NCI-H1048 (cell line): ENCODE measurements at regions not wholly inside any gene's neighbourhood (a gene's known extent, or its start where the extent isn't known, plus 50 kb on each side); places are given as distances from the start of the nearest gene placed in this dataset.

Experiments used
- DNase-seq: peaks from one replicate; lab custom pipeline; 2025; lab: John Stamatoyannopoulos, UW

DNA sequence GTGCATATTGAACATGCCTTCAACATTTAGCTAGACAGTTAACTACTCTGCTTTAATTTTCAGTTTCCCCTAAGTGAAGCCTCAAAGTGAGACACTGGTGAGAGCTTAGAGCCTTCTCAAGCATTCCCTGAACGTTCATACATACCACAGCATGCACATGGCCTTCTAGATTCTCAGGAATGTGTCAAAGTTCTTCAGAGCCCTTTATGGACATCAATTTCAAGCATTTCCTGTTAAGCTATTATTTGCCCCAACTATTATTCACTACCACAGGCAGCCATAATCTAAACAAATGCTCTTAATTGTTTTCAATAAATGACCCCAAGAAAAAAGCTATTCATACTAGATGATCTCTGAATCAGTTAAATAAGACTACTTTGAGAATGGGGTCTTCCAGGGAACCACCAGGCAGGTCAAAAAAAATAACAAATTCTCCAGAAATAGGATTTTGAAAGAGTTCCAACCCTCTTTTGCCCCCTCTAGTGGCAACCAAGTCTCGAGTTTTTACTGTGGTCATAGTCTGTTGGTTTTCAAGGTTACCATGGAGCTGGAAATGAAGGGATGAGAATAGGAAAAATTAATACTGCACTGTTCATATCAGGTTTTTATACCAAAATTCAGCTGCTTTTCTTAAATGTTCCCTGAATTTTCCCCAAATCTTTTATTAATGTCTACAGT lies 235.4 kb downstream of the RAB28 start:
- no peak for DNase-seq

DNA sequence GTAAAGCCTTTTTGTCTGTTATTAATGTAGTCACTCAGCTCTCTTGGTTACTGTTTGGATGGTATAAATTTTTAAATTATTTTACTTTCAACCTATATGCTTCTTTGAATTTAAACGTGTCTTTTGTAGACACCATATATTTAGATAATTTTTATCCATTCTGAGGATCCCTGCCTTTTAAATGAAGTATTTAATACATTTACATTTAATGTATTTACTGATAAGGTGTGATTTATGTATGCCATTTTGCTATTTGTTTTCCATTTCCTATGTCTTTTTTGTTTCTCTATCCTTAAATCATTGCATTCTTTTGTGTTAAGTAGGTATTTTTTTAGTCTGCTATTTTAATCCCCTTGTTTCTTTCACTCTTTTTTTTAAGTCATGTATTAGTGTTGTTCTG lies 238.0 kb downstream of the RAB28 start:
- DNase-seq = no peak

DNA sequence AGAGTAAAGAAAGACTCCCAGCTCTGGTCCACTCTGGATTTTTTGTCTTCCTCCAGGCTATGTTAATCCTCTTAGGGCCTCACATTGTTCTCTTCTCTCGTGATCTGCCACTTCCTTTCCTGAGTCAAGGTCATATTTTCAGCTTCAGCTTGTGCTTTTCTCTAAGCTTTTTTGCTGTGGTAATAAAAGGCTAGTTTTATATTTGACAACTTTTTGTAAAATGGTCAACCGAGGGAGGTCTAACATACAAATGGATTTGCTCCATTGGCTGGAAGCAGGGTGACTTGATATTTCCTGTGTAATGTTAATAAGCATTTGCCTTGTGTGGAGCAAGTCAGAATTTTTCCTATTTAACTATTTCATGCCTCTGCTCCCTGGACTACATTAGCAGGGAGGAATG lies 239.7 kb downstream of the RAB28 start:
- no peak for DNase-seq

DNA sequence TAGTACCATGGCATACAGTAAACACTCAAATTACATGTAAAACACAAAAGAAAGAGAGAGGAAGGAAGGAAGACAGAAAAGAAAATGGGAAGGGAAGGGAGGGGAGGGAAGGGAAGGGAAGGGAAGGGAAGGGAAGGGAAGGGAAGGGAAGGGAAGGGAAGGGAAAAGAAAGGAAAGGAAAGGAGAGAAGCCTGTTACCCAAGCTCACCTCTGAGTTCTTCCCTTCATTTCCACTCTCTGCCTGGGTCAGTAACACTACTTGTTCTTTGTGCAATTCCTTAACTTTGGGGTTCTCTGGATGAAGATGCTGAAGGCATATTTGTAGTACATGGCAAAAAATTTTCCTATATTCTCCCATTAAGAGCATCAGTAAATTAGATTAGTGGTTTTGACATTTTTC lies 241.0 kb downstream of the RAB28 start:
- no peak for DNase-seq

DNA sequence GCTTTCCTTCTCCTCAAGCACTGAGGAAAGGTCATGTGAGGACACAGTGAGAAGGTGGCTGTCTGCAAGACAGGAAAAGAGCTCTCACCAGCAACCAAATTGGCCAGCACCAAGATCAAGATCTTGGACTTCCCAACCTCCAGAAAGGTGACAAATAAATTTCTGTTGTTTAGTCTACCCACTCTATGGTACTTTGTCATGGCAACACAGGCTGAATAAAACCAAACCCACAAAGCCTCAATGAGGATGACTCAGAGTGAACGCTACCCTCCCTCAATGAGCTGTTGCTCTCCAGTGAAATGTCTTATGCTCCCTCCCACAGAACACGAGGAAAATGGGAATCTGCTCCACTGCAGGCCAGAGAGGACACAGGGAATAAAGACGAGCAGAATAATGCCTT lies 244.1 kb downstream of the RAB28 start:
- DNase-seq = no peak

DNA sequence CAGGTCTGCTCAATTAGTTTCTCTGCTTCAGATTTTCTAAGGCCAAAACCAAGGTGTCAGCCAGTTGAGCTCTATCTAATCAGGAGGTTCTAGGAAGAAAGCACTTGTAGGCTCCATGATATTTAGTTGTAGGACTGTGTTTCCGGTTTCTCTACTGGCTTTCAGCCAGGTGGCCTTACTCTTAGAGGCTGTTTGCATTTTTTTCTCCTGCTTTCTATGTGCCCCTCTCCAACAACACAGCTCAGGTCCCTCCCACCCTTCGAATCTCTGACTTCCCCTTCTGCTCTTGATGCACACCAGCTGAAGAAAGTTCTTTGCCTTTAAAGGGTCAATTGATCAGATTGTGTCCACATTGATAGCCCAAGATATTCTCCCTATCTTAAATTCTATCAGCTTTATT lies 245.2 kb downstream of the RAB28 start:
- no peak for DNase-seq

DNA sequence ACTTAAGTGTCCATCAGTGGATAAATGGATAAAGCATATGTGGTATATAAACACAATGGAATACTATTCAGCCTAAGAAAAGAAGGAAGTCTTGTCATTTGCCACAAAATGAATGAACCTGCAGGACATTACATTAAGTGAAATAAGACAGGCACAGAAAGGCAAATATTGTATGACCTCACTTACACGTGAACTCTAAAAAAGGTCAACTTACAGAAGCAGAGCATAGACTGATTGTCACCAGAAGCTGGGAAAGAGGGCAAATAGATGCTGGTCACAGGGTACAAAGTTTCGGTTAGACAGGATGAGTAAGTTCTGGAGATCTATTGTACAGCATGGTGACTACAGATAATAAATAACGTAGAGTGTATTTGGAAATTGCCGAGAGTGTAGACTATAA lies 247.7 kb downstream of the RAB28 start:
- DNase-seq = no peak

DNA sequence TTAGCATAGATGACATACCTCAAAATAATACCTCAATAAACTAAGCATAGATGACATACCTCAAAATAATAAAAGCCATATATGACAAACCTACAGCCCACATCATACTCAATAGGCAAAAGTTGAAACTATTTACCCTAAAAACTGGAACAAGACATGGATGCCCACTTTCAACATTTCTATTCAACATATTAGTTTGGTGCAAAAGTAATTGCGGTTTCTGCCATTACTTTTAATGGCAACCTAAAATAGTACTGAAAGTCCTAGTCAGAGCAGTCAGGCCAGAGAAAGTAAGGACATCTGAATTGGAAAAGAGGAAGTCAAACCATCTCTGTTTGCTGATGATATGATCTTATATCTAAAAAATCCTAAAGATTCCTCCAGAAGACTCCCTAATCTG lies 250.4 kb downstream of the RAB28 start:
- DNase-seq = no peak

DNA sequence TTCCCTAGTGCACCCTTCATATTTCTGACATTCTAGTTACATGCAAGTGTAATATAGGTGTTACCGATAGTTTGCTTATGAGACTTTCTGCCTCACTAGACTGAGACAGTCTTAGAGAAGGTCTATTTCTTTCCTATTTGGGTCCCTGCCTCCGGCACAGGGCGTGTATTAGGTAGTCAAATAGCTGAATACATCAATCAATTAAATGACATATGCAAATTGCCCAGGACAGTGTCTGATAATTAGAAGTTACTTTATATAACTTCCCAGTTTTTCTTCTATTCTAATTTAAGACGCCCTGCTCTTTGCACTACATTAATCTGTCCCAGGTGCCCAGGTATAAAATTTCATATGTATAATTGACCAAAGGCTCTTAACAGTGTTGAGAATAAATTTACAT lies 264.2 kb downstream of the RAB28 start:
- DNase-seq = no peak

DNA sequence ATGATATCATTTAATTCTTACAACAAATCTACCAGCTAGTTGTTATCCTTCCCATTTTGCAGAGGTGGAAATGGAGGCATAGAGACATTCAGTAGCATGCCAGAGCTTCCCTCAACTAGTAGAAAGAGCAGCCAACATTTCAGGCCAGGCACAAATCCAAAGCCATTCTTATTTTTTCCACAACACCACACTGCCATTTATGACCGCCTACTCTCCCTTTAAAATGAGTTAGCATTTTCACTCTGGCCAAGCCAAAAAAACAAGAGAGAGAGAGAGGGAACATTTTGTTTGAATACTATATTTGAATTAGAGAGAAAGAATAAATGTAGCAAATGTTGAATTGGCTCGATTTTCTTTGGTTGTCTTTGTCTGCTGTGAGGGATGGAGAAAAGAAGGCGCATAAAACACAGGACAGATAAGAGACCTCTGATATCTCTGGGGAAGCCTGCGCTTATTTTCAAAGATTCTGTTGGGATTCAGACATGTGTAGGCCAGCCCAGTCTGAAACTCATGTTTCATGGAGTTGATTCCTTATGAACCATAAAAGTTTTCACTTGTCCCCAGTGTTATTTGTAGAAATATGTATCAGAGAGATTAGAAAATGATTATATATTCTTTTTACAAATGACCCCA lies 265.7 kb downstream of the RAB28 start:
- no peak for DNase-seq

DNA sequence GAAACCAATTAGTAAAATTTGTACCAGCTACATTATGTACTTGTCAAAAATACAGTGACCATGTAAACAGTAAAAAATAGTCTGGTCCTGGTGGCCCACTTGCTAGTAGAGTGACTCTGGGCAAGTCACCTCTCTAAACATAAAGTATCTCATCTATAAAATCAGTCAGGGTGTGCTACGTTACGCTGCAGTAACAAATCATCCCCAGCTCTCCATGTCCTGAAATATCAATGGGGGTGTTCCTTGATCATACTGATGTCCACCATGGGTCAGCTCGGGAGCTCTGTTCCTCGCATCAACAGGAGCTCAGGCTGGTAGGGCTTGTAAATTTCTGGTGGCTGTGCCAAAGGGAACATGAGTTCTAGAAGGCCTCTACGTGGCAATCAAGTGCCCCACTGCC lies 268.6 kb downstream of the RAB28 start:
- no peak for DNase-seq

DNA sequence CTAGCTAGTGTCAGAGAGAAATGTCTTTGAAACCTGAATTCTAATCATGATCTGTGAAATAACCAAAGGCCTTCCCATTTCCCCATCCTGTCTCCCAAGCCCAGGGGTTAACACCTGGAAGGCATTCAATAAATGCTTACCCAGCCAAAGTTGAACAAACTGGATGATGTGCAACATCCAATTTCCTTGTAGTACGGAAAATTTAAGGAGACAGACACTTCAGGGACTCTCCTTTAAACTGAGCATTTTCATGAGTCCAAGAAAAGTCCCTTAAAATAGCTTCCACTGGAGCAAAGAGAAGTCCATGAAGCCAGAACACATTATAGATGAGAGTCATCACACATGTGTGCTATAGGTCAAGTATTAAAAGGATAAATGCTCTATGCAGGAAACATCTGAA lies 271.2 kb downstream of the RAB28 start:
- no peak for DNase-seq

DNA sequence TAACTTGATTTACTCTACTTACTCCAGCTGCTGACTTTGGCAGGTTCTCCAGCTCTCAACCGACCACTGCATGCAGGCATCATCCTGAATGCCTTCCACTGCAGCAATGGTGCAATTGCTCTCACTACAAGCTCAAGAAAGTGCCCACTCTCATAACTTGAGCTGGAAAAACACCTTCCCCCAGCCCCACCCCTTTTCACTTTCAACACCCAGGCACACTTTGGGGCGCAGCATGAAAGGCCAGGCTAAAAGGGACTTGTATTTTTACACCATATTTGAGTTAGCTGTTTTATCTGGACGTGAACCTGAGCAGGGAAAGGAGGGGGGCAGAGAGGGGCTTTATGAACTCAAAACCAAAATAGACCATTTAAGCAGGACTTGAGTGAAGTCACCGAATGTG lies 274.5 kb downstream of the RAB28 start:
- DNase-seq = no peak

DNA sequence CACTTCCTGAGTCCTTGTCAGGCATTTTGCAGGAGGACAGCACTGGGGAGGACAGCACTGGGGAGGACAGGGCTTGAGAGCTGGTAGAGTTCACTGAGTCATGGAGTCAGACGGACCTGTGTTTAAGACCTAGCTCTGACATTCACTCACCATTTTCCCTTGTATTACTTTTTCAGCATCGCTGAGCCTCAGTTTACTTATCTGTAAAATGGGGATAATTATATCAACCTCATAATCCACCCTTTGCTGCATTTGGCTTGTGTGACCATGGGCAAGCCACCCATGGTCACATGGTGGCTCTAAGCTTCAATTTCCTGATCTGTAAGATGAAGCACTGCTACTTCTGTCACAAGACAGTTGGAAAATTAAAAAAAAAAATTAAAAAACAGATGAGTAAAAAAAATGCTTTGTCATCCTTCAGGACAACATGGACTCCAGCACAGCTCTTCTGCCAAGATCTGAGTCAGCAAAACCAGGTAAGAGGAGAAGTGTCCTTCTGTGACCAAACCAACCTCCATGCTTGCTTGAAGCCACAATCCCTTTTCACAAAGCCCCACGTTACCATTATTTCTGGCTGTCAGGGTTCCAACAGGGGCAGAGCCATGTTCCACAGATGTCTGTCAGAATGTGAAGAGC lies 275.5 kb downstream of the RAB28 start:
- DNase-seq = no peak

DNA sequence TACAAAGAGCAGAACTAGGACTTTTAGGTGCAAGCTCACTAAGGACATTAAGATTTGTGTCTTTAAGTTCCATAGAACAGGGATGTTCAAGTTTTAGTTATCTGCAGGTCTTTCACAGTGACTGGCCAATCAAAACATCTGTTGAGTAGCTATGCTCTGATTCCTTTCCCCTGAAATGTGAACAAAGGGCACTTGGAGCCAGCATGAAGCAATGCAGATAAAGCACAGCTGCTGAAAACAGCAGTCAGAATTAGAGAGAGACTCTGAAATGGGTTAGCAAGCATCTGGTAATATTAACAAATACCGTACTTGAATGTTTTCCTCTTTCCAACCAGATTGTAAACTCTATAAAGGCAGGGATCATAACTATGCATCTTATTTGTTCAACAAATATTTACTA lies 276.9 kb downstream of the RAB28 start:
- no peak for DNase-seq

DNA sequence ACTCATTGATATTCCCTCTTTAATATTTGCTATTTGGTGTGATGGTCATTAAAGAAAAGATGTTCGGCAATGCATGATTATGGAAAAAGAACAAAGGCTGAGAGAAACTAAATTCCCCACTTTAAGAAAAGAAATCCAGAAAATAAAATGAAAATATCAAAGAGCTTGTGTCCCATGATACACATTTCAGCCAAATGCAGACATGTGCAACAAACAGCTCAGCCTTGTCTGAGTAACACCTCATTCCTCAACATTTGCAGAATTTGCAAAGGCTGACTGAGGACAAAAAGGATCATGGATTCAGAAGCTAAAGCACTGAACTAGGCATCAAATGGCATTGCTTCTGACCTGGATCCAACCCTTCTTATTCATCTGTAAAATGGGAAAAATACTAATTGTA lies 281.0 kb downstream of the RAB28 start:
- DNase-seq = no peak

DNA sequence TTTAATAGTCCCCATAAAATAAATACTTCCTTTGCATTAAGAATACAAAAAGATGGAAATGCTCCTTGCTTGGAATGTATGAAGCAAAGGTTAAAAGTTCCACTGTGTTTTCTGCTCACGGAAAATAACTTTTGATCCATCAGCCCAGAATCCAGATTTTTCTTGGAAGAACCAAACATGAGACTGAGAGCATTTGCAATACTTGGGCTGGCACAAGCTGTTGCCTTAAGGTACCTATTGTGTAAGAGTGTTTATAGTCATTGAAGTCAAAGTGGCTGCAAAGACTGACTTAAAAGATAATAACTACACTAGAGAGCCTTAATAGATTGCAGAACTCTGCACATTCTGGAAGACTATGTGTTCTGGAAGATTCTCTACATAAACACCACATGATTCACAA lies 281.4 kb downstream of the RAB28 start:
- no peak for DNase-seq

DNA sequence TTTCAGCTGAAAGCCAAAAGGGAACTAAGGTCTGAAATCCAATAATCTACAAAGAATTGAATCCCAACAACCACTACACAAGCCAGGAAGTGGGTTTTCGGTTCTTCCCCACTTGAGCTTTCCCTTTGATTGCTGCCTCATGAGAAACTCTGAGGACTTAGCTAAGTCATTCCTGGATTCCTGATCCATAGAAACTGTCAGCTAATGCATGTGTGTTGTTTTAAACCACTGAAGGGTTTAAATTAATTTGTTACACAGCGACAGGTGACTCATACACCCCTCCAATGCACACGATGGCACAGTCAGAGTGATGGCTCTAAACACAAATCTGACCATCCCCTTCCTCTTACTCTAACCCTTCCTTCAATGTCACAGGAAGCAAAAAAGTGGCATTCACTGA lies 282.9 kb downstream of the RAB28 start:
- DNase-seq = no peak

DNA sequence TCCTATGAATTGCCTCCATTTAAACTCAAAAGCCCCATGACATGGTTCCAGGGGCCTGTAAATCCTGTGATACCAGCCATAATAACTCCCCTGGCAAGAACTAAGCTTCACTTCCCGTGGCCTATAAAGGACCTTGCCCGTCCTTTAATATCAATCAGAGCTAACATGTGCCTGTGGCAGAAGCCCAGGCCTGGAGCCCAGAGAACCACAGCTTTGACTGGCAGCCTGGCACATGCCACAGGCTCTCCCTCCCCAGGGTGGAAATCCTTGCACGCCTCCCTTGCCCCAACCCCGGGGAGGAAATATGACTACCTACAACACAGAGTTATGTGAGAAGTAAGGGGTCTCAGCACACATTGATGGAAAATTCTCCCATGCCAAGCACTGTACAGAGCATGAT lies 287.4 kb downstream of the RAB28 start:
- no peak for DNase-seq

DNA sequence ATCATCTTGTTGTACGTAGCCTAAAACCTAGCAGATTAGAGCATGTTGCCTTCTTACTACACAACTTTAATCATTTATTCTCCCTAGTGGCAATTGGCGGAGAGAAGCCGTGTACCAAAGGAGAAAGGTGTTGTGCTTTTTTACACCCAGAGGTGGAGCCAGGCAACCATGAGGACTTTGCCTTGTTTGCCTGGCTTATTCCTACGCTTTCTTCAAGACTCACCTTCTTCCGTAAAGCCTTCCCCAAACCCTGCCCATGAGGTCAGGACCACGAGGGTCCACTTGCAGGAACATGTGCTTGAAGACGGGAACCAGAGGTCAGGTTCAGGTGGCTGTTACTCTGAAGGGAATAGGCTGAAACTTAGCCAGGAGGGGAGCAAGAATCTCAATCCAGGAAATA lies 290.5 kb downstream of the RAB28 start:
- no peak for DNase-seq

DNA sequence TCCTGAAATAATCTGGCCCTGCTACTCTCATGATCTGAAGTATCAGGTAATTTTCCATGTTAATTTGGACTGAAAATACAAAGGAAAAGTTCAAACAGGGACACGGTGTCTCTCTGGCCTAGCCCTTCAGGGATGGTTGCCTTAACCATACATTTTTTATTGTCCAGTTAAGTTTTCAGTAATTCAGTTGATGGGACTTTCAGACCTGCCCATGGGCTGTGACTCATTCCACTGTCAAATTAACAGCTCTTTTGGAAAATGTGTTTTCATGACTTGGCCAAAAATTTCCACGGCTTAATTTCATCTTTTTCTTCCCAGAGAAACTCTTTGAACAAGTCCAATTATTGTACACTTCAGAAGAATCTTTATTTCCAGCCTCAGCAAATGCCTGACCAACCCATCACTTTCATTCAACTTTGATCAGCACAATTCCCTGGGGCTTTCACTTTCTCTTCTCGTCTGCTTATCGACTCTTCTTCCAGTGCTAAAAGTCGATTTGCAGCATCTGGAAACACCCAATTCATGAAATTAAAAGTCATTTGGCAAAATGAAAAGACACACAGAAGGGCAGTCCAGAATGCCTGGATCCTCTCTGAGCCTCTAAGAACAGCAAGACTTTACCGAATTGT lies 293.9 kb downstream of the RAB28 start:
- no peak for DNase-seq

DNA sequence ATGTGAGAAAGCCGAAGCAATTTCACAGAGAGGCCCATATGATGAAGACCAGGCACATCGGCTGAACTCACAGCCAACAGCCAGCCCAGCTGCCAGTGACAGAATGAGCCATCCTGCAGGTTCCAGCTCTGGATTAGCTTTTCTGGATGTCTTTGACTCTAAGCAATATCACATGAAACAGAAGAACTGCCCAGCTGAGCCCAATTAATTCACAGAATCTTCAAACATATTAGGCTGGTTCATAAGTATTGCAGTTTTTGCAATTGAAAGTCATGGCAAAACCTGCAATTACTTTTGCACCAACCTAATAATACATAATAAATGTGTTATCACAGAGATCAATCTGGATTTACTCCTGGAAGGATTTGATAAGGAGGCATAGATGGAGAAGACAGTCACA lies 299.9 kb downstream of the RAB28 start:
- no peak for DNase-seq

DNA sequence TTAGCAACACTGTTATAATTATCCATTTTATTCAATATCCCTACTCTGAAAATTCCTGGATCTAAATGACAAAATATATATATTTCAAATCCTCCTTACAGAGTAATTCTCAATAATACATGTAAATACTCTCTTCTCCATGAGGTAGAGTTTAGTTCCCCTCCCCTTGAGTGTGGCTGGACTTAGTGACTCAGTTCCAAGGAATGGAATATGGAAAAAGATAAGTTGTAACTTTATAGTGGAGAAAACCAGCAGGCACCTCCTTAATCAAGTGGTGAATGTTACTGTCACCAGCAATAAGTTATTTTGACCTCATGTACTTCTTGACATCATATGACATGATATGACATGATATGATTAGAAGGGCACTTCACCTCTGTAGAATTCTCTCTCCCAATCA lies 302.0 kb downstream of the RAB28 start:
- DNase-seq = no peak
